Stromal cell of bone marrow (primary cell): ENCODE measurements at regions not wholly inside any gene's neighbourhood (a gene's known extent, or its start where the extent isn't known, plus 50 kb on each side); places are given as distances from the start of the nearest gene placed in this dataset.
"Not testable (repeated sequence)": the region's sequence is repeated elsewhere in the genome, so short reads cannot be mapped to it uniquely, and the experiment has no call there.

Experiments used
- DNase-seq: peaks from one replicate; pipeline ENCODE4 v3.0.0-alpha.2; 2012; ENCODE audit warnings: low read depth

DNA sequence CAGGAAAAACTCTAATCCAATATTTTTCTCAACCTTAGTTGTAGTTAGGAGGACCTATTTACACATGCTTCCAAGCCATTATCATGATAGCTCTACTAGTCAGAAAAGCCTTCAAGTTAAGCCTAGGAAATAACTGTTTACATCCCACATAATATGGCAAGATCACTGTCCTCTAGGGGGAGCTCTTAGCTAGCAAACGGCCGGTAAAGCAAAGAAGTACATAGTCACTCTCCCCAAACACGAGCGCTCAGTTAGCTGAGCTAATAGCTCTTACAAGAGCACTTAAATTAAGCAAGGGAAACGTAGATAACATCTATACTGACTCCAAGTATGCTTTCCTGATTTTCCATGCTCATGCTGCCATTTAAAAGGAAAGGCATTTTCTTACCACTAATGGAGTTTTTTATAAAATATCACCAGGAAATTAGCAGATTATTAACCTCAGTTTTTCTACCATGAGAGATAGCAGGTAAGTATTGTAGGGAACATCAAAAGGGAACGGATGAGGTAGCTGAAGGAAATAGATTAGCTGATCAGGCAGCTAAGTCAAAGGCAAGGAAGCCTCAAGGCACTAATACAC, 100.6 kb upstream of the PABPC3 start:
- peak; percentile 72 for DNase-seq

DNA sequence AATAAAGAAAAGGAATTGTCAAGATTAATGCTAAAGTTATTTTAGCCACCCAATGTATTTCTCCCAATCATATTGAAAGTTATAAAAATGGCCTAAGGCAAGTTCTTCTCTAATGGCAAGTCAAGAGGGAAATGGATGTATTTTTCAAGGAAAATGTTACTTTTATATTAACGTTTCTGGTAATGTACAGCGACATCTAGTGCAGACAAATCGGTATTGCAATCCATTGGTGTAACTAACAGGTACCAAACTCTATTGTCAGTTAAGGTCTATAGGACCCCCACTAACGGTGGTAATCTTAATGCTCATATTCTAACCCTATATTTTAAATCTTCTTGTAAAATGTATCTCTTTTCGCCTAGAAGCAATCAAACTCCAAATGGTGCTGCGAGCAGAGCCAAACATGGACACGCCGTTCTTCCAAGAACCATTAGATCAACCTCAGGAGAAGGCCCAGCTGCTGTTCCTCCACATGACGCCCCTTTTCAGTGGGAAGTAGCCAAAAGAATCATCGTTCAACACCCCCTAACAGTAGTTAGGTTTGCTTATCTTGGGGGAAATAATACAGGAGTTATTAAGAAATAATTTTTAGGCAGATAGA, 98.5 kb upstream of the PABPC3 start:
- peak; percentile 12 for DNase-seq

DNA sequence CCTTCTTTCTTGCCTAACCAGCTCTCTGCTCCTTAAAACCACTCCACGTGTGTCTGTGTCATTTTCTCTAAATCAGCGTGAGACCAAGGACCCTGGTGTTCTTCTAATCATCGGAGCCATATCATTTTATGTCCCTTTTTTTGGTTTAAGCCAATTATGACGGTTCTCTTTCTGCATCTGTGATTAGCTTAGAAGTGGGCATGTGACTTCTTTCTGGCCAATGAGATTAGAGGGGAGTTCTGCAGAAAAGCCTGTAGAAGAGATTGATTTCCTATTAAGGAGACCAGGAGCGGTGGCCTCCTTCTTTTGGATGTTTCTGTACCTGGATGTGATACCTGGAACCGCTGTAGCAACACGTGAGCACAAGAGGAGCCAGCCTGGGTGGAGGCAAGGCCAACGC, 97.5 kb upstream of the PABPC3 start:
- no peak for DNase-seq

DNA sequence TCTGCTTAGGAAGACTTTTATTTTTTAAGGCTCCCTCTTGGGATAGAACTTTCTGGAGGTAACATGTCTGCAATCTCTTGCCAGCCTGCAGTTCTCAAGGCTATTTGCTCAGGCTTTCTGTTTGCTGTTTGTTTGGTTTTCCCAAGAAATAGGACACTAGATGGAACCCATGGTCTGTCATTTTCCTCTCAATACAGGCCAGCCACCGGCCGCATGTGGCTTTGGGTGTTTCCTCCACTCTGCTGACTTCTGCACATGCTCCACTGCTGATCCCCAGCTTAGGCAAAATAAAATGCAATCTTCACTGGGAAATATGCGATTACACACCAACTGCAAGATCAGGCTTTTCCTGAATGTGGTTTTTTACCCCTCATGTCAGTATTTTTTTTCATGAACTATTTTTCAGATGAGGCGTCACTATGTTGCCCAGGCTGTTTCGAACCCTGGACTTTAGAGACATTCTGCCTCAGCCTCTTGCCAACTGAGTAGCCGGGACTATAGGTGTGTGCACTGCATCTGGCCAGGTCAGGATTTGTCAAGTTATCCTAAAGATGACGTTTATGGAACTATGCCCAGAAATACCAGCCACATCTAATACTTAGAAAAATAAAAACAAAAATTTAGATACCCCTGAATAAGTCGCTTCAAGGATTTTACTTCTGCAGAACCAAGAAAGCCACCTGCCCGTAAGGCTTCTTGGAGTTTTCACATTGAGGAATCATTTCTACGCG, 94.3 kb upstream of the PABPC3 start:
- DNase-seq = peak; percentile 1

DNA sequence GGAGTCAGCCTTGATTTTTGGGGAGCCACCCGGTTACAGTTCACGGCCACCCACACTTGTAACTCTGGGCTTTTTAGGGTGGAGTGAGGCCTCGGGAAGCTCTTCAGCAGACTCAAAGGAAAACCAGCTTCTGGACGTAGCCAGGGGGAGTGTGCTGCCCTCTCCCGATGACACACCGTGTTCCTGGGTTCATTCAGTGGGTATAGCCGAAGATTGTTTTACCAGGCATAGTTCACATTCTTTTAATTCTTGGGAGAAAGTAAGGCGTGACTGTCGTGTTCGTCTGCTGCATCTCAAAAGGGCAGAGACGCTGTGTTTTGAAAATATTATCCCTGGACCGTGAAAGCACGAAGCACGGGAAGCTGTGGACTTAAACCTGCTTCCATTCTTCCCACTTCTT, 93.6 kb upstream of the PABPC3 start:
- peak; percentile 3 for DNase-seq

DNA sequence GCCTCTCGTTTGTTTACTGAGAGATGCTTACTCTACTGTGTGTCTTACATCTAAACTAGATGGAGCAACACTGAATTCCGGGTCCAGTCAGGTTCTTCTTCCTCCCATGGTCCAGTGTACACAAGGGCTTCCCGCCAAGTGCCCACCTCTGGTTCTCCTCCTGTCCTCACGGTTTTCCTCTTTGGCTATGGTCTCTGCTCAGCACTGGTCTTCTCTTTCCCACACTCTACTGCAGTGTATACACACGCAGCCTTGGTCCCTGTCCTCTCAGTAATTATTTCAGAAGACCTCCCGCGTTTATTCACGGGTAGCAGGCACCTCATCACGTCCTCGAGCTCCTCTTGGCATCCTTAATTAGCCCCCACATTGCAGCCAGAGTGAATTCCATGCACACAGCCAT, 91.4 kb upstream of the PABPC3 start:
- not testable (repeated sequence) for DNase-seq

DNA sequence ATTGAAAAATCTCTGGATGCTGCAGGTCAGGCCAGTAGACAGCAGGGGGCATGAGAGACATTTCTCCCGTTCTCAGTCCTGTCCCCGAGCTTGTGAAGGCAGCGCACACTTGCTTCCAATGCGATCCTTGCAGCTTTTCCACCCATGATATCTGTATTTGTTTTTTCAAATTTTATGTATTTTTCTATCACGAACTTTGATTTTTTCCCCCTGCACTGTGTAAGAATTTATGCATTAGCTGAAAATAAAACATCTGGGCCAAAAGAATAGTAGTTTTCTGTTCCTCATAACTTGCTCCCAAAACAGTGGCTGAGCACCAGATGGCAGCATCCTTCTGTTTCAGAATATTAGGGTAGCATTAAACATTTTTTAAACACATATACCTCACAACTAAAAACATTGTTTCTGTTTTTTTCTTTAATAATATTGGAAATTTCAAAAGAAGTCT, 90.9 kb upstream of the PABPC3 start:
- peak; percentile 25 for DNase-seq

DNA sequence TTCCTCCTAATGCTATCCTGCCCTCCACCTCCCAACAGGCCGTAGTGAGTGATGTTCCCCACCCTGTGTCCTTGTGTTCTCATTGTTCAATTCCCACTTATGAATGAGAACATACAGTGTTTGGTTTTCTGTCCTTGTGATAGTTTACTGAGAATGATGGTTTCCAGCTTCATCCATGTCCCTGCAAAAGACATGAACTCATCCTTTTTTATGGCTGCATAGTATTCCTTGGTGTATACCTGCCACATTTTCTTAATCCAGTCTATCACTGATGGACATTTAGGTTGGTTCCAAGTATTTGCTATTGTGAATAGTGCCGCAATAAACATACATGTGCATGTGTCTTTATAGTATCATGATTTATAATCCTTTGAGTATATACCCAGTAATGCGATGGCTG, 88.5 kb upstream of the PABPC3 start:
- DNase-seq = not testable (repeated sequence)

DNA sequence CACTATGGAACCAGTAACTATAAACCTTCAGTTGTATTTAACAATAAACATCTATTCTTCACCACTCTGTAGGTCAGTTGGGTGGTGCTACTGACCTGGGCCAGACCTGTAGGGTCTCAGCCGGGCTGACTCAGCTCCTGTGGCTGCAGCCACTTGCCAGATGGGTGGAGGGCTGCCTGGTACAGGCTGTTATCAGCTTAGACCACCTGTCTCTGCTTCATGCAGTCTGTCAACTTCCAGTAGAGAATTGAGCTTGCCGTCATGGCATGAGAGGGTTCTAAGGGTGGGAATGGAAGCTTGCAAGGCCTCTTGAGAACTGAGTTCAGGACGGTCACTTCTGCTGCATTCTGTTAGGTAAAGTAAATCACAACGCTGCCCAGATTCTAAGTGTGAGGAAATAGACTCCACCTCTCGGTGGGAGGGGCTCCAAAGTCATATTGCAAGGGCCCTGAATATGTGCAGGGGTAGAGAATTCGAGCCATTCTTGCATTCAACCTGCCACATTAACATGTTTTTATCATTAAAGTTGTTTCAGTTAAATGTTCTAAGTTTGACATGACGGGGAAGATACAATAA, 81.5 kb upstream of the PABPC3 start:
- not testable (repeated sequence) for DNase-seq

DNA sequence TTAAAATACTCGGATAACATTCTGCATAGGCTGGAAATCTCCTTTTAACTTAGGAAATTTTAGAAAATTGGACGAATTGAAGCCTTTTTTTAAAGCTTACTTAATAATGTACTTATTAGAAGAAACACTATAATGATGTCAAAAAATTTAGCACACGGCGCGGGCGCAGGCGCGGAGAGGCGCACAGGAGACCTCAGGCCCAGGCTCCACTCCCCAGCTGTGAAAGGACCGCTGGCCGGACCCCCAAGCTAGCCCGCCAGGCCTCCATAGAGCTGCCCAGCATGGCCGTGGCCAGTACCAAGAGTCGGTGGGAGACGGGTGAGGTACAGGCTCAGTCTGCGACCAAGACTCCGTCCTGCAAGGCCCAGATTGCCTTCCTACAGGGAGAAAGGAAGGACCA, 78.8 kb upstream of the PABPC3 start:
- not testable (repeated sequence) for DNase-seq

DNA sequence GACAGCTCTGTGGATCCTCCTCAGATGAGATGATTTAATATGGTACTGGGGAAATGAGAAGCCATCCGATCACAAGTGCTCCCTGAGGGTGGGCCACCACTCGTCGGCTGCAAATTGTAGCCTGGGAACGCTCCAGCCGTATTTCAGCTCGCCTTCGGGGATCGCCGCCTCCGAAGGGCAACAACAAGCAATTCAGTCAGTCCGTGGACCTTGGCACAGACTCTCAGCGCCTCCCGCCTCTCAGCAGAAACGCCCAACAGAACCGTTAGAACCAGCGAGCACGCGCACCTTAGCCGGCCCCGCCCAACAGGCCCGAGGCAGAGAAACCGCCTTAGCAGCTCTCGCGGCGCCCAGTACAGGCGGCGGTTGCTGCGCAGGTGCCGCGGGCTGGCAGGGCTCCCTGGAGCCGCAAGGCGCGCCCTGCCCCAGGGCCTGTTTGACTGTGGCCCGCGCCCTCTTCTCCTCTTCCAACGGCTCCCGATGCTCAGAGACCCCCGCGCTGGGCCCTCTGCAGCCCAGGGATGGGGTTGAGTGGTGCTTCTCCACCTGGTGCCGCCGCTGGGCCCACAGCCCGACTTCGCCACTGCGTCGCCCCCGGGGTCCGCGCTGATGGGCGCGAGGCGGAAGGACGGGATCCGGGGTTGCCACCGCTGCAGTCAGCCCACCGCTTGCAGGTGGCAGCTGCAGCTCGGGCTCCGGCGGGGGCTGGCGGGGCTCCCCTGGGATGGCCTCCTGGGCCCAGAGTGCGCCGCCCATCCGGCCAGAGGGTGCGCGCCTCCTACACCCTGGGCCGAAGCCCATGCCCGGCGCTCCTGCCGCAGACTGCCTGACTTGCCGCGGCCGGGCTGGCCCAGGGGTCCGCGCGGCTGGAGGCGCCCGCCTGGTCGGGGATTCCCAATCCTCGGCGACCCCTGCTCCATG, 77.9 kb upstream of the PABPC3 start:
- not testable (repeated sequence) for DNase-seq

DNA sequence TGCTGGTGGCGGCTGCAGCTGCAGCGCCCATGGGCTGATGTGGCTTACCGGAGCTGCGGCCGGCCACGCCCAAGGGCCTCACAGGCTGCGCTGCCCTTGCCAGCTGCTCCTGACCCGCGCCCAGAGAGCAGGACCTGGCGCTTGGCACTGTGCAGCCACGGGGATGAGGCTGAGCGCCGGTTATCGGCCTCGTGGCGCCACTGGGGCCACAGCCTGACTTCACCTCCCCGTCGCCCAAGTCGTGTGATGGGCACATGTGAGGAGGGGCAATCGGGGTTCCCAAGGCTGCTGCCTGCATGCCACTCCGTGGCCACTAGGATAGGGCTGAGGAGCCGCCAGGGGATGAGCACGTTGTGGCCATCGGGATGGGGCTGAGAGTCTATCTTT, 77.2 kb upstream of the PABPC3 start:
- DNase-seq = no peak

DNA sequence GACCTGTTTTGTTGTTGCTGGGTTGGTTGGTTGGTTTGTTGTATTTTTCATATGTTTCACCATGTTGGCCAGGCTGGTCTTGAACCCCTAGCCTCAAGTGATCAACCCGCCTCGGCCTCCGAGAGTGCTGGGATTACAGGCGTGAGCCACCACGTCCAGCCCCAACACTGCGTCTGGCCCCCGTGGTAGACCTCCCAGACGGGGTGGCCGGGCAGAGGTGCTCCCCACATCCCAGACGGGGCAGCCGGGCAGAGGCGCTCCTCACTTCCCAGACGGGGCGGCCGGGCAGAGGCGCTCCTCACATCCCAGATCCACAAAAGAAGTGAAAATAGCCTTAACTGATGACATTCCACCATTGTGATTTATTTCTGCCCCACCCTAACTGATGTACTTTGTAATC, 76.2 kb upstream of the PABPC3 start:
- DNase-seq = not testable (repeated sequence)

DNA sequence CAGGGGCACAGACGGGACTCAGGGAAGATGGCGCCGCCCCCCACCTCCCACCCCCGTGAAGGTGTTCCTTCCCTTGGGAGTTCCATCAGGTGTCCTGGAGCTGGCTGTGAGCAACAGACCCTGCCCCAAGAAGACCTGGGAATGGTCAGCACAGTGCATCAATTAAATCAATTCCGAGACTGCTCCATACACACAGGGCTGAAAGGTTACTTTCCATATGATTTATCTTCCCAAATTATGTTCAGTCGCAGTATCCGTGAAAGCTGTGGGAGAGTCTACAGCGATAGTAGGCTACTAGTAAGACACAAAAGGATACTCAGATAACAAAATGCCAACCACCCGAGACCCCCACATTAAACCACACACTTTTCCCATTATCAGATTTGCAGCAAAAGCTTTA, 71.8 kb upstream of the PABPC3 start:
- DNase-seq = no peak

DNA sequence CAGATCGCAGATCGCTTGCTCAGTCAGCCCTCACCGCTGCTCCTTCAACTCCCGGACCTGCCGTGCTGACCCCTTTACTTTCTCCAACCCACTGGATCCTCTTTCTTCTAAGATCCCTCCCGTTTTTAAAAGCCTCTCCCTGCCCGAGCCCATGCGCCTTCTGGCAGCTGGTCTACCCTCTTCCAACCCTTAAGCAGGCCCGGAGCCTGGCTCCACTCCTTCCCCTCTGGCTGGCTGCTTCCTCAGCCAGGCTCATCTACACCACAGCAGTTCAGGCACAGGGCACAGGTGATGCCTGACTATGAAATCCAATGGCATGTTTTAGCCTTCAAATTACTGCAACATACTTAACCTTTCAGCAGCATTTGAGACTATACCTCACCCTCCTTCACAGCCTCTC, 63.8 kb upstream of the PABPC3 start:
- no peak for DNase-seq

DNA sequence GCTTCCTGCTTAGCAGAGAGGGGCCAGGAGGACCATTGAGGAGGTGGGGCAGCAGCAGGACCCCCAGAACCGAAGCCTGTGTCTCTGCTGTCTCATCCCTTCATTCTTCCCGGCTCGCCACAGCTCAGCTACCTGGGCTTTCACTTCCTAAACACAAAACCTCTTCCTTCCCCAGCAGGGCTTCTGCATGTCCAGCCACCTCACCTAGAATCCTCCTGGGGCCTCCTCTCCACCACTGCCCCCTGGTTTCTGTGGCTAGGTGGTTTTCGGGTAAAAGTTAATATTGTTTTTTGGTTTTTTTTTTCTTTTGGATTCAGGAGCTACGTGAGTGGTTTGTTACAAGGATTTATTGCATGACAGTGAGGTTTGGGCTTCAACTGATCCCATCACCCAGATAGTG, 61.8 kb upstream of the PABPC3 start:
- DNase-seq = no peak

DNA sequence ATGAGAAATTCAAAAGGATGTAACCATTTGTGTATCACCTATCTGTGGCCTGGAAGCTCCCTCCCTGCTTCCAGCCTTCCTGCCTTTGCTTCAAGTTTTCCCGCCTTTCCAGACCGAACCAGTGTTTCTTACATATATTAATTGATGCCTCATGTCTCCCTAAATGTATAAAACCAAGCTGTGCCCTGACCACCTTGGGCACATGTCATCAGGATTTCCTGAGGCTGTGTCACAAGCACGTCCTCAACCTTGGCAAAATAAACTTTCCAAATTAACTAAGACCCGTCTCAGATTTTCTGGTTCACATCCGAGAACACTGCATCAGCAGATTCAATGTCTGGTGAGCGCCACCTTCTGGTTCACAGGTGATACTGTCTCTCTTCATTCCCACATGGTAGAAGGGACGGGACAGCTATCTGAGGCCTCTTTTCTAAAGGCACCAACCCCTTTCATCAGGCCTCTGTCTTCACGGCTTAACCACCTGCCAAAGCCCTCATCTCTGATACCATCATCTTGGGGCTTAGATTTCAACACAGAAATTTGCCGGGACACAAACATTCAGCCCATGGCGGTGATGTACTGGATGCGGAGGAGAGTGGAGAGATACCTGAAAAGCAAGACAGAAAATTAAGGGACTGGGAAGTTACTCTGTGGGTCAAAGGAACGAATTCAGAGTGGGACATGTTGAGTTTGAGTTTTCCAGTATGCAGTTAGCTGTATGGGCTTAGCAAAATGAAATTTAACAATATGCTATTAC, 58.7 kb upstream of the PABPC3 start:
- DNase-seq = peak; percentile 46

DNA sequence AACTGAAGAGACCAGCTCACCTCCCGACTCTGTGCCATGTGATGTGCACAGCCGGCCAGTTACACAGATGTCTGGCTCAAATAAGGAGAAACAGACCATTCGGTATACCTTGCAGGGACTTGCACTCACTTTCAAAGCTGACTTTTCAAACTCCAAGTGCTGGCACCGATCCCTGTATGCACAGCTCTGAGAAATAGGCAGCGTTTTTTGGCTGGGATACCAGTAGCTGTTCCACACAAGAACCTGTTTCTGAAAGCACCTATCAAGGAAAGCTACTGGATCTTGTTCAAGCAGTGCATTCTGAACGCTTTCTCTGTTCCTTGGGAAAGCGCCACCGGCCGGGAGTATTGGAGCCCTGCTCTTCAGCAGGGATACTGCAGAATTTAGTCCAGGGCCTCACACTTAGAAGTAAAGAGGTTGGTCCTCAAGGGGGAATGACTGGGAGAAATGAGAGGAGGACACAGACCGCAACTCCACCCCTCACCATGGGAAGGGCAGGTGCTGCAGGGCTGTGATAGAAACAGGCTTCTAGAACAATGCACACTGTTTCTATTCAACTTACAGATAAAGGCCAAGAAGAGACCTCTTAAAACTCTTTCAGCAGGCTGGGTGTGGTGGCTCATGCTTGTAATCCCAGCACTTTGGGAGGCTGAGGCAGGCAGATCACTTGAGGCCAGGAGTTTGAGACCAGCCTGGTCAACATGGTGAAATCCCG, 53.6 kb upstream of the PABPC3 start:
- no peak for DNase-seq

DNA sequence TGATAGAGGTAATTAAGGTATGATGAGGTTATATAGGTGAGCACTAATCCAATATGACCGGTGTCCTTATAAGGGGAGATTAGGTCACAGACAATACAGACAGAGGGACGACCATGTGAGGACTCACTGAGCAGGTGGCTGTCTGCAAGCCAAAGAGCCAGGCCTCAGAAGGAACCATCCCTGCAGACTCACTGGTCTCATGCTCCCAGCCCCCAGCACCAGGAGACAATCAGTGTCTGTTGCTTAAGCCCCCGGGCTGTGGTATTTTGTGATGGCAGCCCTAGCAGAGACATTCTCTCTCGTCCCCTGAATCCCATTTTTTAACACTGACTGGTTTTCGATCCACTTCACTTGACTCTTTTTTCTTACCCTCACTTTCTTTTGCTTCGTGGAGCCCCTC, 51.9 kb upstream of the PABPC3 start:
- no peak for DNase-seq
